Loucy (cell line): ENCODE measurements at regions not wholly inside any gene's neighbourhood (a gene's known extent, or its start where the extent isn't known, plus 50 kb on each side); places are given as distances from the start of the nearest gene placed in this dataset.

ENCODE experiments used
- CTCF ChIP-seq: fragments of 200-600 bp; sonication (generic); conservative IDR thresholded peaks from 2 replicates; pipeline ENCODE4 v1.5.1; 2014; ENCODE audit warnings: mild to moderate bottlenecking, antibody characterized with exemption, low read length
- EZH2phosphoT487 ChIP-seq: fragments of 200-600 bp; IDR thresholded peaks from 2 replicates; pipeline ENCODE4 v1.6.1; 2018; ENCODE audit warnings: antibody characterized with exemption, mild to moderate bottlenecking, moderate library complexity, borderline replicate concordance

GRCh38 chr4:164359881-164360280 is 394.1 kb upstream of the SMIM31 start:
- TF ChIP-seq CTCF (no peak), EZH2phosphoT487 (no peak)
